ENCODE measurements at regions not wholly inside any gene's neighbourhood (a gene's known extent, or its start where the extent isn't known, plus 50 kb on each side); places are given as distances from the start of the nearest gene placed in this dataset.
"Not testable (repeated sequence)": the region's sequence is repeated elsewhere in the genome, so short reads cannot be mapped to it uniquely, and the experiment has no call there.

DNA sequence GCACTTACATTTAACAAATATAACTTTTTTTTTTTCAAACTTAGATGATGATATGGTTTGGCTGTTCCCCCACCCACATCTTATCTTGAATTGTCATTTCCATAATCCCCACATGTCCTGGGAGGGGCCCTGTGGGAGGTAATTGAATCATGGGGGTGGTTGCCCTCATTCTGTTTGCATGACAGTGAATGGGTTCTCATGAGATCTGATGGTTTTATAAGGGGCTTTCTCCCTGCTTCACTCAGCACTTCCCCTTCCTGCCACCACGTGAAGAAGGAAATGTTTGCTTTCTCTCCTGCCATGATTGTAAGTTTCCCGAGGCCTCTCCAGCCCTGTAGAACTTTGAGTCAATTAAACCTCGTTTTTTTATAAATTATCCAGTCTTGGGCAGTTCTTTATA is 432.6 kb downstream of the AMY1C start:
- no peak for DNase-seq

DNA sequence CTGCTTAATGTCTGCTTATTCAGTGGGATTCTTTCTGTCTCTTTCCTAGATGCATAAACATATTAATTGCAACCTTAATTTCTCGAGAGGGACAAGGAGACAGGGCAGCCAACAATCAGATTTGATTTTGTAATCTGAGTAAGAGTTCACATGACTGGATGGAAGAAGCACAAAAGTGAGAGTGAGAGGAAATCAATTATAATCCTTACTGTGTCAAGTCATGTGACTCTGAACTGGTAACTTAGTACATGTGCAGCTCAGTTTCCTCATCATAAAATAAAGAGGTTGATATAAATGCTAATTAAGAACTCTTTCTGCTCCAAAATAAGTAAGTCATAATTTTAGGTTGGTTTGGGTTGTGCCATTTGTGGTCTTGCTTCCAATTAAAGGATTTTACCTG is 439.5 kb downstream of the AMY1C start:
- DNase-seq, result no peak

DNA sequence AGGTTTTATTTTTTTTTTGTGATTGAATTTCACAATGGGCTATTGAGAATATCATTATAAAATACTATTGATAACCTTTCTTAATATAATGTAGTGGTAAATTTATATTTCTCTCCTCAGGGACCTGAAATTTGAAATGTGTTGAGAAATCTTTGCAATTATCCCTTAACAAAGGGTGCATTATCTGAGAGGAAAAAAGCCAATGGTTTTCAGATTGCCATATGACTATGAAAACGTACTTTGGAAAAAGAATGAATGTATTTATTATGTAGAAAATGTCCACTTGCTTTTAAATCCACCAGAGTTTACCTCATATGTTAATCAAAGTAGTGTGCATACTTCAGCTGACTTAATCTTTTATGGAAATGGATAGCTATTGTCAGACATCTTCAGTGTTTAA is 441.1 kb downstream of the AMY1C start:
- DNase-seq, result no peak

DNA sequence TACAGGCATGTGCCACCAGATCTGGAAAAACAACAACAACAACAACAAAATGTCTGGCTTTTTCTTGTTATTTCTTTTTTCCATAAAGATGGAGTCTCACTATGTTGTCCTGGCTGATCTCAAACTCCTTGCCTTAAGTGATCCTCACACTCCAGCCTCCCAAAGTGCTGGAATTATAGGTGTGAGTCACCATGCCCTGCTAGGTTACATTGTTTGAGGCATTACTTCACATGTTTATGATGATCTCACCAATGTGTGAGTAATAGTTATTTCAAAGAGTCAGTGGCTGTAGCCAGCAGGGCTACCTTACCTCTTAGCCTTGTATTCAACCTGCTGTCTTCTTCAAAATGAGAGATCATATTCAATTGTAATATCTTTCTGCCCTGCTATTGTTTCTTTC is 445.7 kb downstream of the AMY1C start:
- DNase-seq, result no peak

DNA sequence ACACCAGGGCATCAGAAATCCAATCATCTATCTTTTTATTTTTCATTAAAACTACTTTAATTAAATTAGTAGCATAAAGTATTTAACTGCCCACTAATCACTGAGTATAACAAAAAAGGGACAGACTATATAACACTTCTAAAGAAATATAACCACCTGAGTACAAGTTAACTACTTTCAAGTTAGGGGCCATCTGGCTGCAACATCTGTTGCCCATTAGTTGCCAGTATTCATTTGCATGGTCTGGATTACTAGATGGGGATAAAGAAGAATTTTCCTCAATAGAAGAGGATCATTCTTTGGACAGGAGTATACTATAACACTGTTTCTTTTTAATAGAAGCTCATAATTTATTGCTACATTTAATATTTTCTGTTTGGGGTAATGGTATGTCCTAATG is 446.4 kb downstream of the AMY1C start:
- no peak for DNase-seq

DNA sequence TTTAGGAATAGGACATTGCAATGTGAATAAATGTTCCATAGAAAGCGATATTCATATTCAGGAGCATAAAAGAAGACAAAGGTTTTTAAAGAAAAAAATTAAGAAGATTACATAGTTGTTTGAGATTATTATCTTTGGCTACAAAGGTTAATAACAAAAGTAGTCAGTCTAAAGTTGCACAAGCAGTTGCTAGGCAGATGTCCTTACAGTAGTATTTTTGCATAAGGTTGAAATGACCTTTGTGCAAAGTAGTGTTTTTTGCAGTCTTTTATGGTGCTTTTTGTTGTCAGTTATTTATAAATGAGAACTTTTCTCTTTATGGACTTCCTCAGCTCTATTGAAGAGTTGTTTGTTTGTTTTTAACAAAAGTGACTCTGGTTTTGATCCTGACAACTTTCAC is 447.8 kb downstream of the AMY1C start:
- no peak for DNase-seq

DNA sequence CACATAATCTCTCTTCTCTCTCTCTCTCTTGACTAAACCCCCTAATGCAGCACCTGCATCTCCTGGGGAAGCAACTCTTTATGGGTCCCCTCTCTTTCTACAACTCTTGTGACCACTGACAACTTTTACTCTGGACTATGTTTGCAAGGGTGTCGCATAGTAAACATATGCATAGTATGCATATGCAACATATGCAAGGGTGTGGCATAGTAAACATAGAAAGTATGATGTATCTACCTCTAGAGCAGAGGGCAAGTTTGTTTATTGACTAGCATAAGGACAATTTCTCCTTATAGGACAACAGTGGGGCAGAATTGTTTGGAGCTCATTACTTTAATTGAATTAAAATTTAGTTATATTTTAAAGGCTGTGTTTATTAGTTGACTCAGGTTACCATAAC is 462.5 kb downstream of the AMY1C start:
- no peak for DNase-seq

DNA sequence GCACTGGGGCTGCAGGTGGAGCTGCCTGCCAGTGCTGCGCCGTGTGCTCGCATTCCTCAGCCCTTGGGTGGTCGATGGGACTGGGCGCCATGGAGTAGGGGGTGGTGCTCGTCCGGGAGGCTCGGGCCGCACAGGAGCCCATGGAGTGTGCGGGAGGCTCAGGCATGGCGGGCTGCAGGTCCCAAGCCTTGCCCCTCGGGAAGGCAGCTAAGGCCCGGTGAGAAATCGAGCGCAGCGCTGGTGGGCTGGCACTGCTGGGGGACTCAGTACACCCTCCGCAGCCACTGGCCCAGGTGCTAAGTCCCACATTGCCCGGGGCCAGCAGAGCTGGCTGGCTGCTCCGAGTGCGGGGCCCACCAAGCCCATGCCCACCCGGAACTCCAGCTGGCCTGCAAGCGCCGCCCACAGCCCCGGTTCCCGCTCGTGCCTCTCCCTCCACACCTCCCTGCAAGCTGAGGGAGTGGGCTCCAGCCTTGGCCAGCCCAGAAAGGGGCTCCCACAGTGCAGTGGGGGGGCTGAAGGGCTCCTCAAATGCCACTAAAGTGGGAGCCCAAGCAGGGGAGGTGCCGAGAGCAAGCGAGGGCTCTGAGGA is 467.8 kb downstream of the AMY1C start:
- not testable (repeated sequence) for DNase-seq

DNA sequence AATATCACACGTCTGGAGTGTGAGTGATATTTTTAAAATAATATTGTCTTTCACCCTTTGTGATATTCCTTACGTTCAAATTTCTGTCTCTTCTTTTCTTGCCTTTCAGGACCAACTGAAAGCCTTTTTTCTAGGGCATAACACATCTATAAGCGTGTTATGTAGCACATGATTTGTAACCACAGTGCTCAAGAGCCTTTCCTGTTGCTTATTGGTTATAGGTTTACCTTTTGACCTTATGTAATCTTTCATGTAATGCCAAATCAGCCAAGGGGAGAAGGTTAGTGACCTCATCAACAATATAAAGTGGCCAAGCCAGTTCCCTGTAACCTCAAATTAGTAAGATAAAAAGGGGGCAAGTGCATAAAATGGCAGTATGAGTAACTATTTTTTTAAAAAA is 480.2 kb downstream of the AMY1C start:
- no peak for DNase-seq

DNA sequence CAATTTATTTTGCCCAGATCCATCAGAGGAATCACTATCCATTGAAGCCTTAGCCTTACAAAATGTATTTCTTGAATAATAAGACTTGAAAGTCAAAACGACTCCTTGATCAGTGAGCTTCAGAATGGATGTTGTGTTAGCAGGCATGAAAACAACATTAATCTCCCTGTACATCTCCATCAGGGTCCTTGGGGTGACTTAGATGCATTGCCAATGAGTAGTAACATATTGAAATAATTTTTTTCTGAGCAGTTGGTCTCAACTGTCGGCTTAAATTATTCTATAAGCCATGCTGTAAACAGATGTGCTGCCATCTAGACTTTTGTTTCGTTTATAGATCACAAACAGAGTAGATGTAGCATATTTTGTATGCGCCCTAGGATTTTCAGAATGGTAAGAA is 482.0 kb downstream of the AMY1C start:
- no peak for DNase-seq

DNA sequence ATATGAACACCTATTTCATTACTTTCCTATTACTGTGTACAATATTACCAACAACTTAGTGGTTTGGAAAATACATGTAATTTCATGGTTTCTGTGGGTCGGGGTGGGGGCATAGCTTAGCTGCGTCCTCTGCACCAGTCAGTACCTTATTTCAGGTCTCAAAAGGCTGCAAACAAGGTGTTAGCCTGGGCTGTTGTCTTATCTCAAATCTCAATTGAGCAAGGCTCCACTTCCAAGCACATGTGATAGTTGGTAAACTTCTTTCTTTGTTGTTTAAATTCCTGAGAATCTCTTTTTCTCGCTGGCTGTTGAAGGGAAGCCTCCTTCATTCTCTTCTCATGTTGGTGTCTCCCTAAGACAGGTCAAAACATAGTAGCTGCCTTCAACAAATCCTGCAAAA is 485.4 kb downstream of the AMY1C start:
- no peak for DNase-seq

DNA sequence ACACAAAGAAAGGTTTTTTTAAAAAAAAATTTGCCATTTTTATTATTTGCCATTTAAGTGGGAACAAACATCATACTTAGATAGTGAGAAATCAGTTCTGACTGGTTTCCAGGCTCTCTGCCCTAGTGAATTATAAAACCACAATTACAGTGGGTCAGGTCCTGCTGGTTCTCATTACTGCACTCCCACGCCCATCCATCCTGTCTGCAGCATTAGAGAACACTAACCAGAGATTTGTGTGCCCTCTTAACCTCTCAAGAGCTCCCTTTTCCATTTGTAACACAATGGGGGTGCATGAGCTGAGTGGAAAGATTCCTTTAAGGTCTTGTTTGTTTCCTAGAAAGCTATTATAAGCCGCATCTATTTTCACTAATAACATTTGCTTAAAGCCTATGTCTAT is 489.3 kb downstream of the AMY1C start:
- no peak for DNase-seq

DNA sequence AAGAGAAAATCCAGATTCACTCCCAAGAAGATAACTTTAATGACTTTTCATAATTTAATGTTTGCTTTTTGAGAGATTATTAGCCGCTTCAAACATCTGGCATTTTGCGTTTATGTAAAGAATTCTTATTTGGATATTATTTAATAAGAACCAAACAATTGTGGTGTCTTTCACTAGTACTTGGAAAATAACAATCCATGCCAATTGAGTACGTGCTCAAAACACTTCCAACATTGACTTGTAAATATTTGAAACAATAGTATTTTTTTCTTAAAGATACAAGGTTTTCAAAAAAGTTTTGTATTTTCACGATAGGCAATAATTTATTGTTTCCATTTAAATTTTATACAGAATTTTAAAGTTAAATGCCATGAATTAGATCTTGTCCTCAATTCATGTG is 498.7 kb downstream of the AMY1C start:
- no peak for DNase-seq

DNA sequence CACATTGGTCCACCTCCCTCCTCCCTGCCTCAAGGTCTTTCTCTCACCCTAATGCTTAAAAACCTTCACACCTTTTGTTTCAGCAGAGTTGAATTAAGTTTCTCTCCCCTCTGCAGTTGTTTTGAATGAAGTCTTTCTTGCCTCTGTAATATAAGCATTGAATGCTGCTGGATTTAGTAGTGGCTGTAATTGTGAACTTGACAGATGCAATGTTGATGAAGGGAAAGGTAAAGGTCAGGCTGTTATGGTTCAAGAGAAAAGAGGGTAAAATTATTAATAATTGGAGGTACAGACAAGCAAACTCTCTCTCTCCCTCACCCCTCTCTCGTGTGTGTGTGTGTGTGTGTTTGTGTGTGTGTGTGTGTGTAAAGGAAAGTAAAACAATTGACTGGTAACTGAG is 509.8 kb downstream of the AMY1C start:
- no peak for DNase-seq

DNA sequence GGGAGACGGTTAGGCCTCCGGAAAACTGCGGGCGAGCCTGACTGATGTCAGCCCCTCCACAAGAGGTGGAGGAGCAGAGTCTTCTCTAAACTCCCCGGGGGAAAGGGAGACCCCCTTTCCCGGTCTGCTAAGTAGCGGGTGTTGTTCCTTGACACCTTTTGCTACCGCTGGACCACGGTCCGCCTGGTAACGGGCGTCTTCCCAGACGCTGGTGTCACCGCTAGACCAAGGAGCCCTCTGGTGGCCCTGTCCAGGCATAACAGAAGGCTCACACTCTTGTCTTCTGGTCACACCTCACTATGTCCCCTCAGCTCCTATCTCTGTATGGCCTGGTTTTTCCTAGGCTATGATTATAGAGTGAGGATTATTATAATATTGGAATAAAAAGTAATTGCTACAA is 513.4 kb downstream of the AMY1C start:
- not testable (repeated sequence) for DNase-seq

DNA sequence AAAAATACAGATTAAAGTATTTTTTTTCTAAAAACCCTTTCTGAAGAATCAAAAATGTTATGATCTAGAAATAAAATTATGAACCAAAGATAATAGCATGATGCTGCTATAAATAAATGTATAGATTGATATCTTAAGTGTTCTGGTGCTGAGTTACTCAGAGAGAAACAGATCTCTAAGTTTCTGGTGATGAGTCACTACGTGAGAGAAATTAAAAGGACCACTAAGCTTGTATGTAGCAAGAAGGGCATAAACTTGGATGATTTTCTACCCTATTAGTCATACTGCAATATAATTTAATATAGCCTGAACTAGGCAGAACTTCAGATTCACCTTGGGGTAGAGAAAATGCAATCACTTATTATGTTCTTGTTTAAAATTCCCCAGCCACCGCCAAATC is 514.8 kb downstream of the AMY1C start:
- DNase-seq, result no peak

DNA sequence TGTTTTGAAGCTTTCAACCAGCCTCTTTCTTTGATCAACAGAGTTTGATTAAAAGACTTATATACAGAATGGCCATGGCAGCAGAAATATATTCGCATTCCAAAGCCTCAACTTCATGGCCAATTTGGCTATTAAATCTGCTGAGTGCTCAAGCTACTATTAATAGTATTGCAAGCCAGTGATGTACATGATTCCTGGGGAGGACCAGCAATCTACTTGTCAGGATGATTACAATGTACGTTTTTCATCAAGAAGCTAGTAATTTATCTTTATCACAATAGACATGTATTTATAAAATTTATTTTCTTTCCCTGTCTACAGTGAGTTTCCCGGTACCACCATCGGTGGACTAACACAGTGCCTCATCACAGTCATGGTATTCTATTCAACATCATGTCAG is 515.5 kb downstream of the AMY1C start:
- no peak for DNase-seq

DNA sequence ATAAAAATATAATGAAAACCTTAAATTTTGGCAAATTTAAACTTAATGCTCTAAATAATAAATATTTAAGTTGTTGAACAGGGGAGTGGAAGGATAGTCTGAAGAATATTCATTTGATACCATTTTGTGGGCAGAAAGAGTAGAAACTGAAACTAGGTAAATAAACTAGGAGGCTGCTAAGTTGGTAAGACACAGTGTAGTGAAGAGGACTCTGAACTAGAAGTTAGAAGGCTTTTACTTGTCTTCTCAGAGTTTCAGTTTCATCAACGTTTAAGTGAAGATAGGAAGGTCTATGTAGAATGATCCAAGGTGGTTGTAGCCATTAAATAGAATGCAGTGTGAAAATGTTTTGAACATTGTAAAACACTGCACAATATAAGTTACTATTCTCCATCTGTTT is 516.9 kb downstream of the AMY1C start:
- no peak for DNase-seq

DNA sequence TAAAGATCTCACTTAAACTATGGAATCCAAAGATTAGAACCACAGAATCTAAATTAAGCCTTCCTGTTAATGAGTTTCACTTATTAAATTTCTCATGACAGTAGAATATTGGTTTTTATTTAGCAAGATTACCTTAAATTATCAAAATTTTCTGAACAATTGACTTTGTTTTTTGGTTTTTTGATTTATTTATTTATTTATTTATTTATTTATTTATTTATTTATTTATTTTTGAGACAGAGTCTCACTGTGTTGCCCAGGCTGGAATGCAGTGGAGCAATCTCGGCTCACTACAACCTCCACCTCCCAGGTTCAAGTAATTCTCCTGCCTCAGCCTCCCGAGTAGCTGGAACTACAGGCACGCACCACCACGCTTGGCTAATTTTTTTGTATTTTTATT is 538.6 kb downstream of the AMY1C start:
- not testable (repeated sequence) for DNase-seq

DNA sequence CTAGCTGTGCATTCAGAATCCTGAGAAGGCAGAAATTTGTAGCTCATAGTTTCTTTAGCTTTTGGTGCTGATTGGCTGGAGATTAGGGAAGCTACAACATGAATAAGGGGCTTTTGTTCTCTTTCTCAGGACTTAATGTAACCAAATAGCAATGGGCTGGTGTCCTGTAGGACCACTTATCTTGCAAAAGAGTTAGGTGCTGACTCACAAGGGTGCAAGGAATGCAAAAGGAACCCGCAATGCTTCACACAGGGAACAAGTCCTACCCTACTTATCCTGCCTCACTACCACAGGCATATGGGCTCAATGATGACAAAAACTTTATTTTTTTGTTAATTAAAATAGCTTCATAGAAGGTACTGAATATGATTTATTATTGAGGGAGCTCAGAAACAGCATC is 541.5 kb downstream of the AMY1C start:
- DNase-seq, result no peak

DNA sequence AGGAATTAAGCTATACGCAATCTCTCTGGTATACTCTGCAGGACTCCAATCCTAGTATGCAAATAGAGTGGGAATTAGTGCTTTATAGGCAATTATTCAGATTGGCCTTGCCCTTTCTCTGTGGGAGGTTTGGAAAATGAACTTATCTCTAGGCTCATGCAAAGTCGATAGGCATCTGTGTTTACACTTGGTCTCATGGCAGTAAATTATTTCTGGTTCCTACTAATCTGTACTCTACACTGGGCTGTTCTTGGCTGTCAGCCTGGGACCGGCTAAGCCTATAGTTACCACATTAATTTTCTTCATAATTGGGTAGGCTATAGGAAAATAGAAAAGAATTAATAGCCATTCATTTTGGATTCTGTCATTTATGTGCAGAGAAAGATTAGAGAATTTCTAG is 544.6 kb downstream of the AMY1C start:
- DNase-seq, result no peak

DNA sequence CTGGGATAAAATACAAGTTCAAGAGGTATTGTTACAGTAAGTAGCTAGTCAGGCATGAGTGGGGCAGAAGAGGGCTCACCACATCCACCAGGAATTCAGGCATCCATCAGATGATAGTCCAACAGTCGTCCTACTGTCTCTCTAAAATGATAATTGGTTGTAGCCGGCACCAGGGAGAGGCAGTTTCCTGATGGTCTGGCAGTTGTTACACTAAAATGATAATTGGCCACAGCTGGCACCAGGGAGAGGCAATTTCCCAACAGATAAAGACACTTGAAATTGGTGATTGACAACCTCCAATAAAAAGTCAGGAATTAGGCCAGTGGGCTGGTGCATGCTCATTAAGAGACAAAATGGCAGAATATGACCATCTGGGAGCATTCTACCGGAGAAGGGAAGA is 545.8 kb downstream of the AMY1C start:
- DNase-seq, result no peak

DNA sequence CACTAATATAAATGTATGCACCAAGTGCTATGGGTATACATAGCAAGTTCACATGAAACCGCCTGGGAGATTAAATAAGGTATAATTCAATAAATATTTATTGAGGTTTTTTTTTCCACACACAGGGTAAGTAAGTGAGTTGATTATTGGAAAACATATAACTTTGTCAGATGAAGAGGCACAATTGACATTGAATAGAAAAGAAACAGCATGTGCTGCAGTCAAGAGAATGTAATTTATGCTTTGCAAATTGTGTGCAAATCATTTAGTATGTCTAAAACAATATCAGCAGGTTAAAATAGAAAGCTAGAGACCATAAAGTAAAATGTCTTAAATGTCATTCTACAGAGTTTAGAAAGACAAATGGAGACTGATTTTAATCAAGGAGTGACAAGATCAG is 560.0 kb downstream of the AMY1C start:
- DNase-seq, result no peak

DNA sequence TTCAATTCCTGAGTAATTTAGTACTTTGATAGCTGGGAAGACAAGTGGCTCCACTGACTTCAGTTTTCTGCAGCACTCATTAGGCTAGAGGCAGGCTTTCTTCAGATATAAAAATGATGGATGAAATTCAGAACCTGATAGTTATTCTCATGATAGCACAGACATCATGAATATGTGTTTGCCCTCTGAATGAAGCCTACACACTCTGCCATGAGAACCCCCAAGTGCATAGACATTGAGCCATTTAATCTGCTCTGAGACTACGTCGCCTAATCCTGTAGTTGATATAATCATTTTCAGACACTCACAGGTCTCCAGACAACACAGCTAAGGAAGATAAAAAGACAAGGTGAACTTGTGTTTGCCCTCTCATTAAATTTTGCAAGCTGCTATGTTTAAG is 566.1 kb downstream of the AMY1C start:
- DNase-seq, result no peak

DNA sequence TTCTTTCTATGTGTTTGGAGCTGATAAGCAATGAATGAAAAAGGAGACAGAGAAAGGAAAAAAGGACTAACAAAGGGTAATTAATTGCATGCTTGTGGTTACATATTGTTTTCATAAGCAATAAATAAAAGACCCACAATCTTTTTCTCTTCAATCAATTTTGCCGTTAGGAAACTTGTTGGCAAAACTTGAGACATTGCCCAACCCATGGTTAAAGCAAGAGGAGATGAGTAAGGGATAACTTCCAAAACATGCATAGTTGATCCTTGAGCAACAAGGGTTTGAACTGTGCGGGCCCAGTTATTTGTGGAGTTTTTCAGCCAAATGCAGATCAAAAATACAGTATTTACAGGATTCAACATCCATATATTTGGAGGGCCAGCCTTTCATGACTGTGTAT is 572.4 kb downstream of the AMY1C start:
- DNase-seq, result no peak

DNA sequence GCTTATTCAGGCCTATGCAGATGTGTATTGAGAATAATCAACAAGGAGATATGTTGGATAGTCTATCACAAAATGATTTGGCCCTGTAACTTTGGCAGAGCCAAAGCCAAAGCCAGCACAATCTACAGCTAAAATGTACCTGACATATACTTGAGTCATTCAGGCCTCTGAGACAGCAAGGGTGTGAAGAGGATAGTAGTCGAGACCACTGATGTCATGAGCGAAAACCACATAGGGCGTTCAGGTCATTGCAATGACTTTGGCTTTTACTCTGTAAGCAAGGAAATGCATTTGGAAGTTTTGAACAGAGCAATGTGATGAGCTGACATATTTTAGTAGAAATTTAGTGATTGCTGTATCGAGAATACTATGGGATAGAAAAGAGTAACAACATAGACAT is 579.6 kb downstream of the AMY1C start:
- no peak for DNase-seq
